Trophoblast cell (in vitro differentiated cells and primary cell): ENCODE measurements at regions not wholly inside any gene's neighbourhood (a gene's known extent, or its start where the extent isn't known, plus 50 kb on each side); places are given as distances from the start of the nearest gene placed in this dataset.

Source experiments
- DNase-seq, 2 donors: peaks; one replicate each; pipeline ENCODE4 v3.0.0-alpha.2; 2016
- H2AFZ ChIP-seq: 2 replicates; pipeline ENCODE4 v1.6.1; 2013; ENCODE audit warnings: low read length, moderate library complexity, mild to moderate bottlenecking; ENCODE audit not compliant: insufficient read depth, poor library complexity
- H2AK5ac ChIP-seq: 2 replicates; pipeline ENCODE4 v1.6.1; 2013; ENCODE audit warnings: mild to moderate bottlenecking, low read length
- H2BK120ac ChIP-seq: 2 replicates; pipeline ENCODE4 v1.6.1; 2013; ENCODE audit warnings: low read length, mild to moderate bottlenecking, moderate library complexity; ENCODE audit not compliant: insufficient read depth, poor library complexity
- H2BK12ac ChIP-seq: 2 replicates; pipeline ENCODE4 v1.6.1; 2013; ENCODE audit warnings: mild to moderate bottlenecking, low read length, moderate library complexity
- H2BK5ac ChIP-seq: 2 replicates; pipeline ENCODE4 v1.6.1; 2013; ENCODE audit warnings: low read length, low read depth, moderate library complexity, mild to moderate bottlenecking; ENCODE audit not compliant: poor library complexity
- H3K14ac ChIP-seq: 2 replicates; pipeline ENCODE4 v1.6.1; 2013; ENCODE audit warnings: mild to moderate bottlenecking, low read length
- H3K18ac ChIP-seq: 2 replicates; pipeline ENCODE4 v1.6.1; 2013; ENCODE audit warnings: mild to moderate bottlenecking, low read length
- H3K23ac ChIP-seq: 2 replicates; pipeline ENCODE4 v1.6.1; 2013; ENCODE audit warnings: low read length
- H3K27ac ChIP-seq: 2 replicates; pipeline ENCODE4 v1.5.1; 2013; ENCODE audit warnings: low read depth, mild to moderate bottlenecking, inconsistent platforms, low read length, moderate library complexity
- H3K27me3 ChIP-seq: 2 replicates; pipeline ENCODE4 v1.6.1; 2013; ENCODE audit warnings: inconsistent platforms, mild to moderate bottlenecking, low read length, moderate library complexity; ENCODE audit not compliant: insufficient read depth
- H3K36me3 ChIP-seq, 2 experiments: 1 replicate in 1 of 2; 2 replicates in 1 of 2; pipeline ENCODE4 v1.6.1; 2013; ENCODE audit warnings: low read length in 2 of 2, mild to moderate bottlenecking in 2 of 2, moderate library complexity in 1 of 2; ENCODE audit not compliant: insufficient read depth in 2 of 2, control insufficient read depth in 1 of 2
- H3K4ac ChIP-seq: 2 replicates; pipeline ENCODE4 v1.6.1; 2013; ENCODE audit warnings: low read depth, mild to moderate bottlenecking, low read length, moderate library complexity
- H3K4me1 ChIP-seq, 2 experiments: 1 replicate in 1 of 2; 2 replicates in 1 of 2; pipeline ENCODE4 v1.6.1; 2013; ENCODE audit warnings: low read length in 2 of 2, mild to moderate bottlenecking in 2 of 2, moderate library complexity in 1 of 2; ENCODE audit not compliant: insufficient read depth in 2 of 2, control insufficient read depth in 1 of 2
- H3K4me2 ChIP-seq: 2 replicates; pipeline ENCODE4 v1.6.1; 2013; ENCODE audit warnings: inconsistent platforms, mild to moderate bottlenecking, low read length, moderate library complexity
- H3K4me3 ChIP-seq: 2 replicates; pipeline ENCODE4 v1.5.1; 2013; ENCODE audit warnings: mild to moderate bottlenecking, low read depth, low read length, inconsistent platforms
- H3K79me1 ChIP-seq: one replicate; pipeline ENCODE4 v1.6.1; 2013; ENCODE audit warnings: low read length
- H3K79me2 ChIP-seq: 2 replicates; pipeline ENCODE4 v1.6.1; 2013; ENCODE audit warnings: low read length, mild to moderate bottlenecking; ENCODE audit not compliant: control insufficient read depth, insufficient read depth, poor library complexity
- H3K9ac ChIP-seq: 2 replicates; pipeline ENCODE4 v1.6.1; 2013; ENCODE audit warnings: mild to moderate bottlenecking, low read length
- H3K9me3 ChIP-seq: 2 replicates; pipeline ENCODE4 v1.6.1; 2013; ENCODE audit warnings: low read depth, mild to moderate bottlenecking, control low read depth, inconsistent platforms, low read length; ENCODE audit not compliant: insufficient read depth
- H4K12ac ChIP-seq: 2 replicates; pipeline ENCODE4 v1.6.1; 2013; ENCODE audit warnings: low read depth, mild to moderate bottlenecking, low read length, moderate library complexity
- H4K8ac ChIP-seq: 2 replicates; pipeline ENCODE4 v1.6.1; 2013; ENCODE audit warnings: low read depth, mild to moderate bottlenecking, low read length, moderate library complexity
- H4K91ac ChIP-seq: one replicate; pipeline ENCODE4 v1.6.1; 2013; ENCODE audit warnings: low read depth, mild to moderate bottlenecking, low read length, moderate library complexity
- WGBS: extraction: QIAGEN DNeasy Blood & Tissue Kit; methylation state at CpG from one replicate; pipeline ENCODE4 v1.1.7; 2013; ENCODE audit warnings: missing lambda C conversion rate; ENCODE audit not compliant: insufficient read length, insufficient coverage; ENCODE audit errors: extremely low coverage; 5-methylcytosine and 5-hydroxymethylcytosine counted together

GRCh38 chr12:3357950-3358525, 133.0 kb upstream of the PRMT8 start:
- no peak overlapping the region for H2BK12ac ChIP-seq
- H3K4me3 ChIP-seq = no peak overlapping the region
- no CpG with 5 or more reads among the region's 8 CpGs for WGBS

DNA sequence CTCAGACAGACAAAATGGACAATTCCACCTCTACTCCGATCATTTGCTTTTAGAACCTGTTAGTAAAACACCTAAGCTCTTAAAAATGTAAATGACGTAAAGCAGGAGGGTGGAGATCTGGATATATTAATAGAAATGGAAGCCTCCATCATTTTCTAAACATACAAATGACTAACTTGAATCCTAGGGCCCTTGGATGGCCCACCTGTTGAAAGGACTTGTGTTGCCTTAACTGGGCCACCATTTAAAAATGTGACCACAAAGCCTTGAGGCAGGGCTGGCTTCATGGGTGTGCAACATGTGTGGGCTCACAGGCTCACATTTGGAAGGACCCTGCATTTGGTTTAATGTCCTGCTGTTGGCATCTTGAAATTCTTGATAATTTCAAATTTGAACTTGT, 131.5 kb upstream of the PRMT8 start:
- whole genome bisulfite sequencing = no CpG with 5 or more reads among the region's 2 CpGs
- Histone ChIP-seq H3K4me2 (no peak overlapping the region), H3K79me2 (no peaks in the 10 kb centered on the region), H3K18ac (no peak overlapping the region), H3K4me1 (no peaks in the 10 kb centered on the region), H3K27me3 (no peaks in the 10 kb centered on the region), H4K91ac (no peak overlapping the region), H3K27ac (no peak overlapping the region), H3K4ac (no peak overlapping the region), H3K4me3 (no peak overlapping the region), H4K12ac (no peak overlapping the region), H3K36me3 (no peaks in the 10 kb centered on the region), H3K14ac (no peak overlapping the region), H2BK5ac (no peak overlapping the region), H2BK12ac (no peak overlapping the region), H3K23ac (no peak overlapping the region), H2AK5ac (no peak overlapping the region), H2AFZ (no peak overlapping the region), H3K9me3 (peaks cover 3% of the 10 kb centered on the region), H2BK120ac (no peak overlapping the region), H3K9ac (no peak overlapping the region), H4K8ac (no peak overlapping the region), H3K79me1 (no peaks in the 10 kb centered on the region)
- DNase-seq = no peak

More at GRCh38 chr12:3357950-3358525, 133.0 kb upstream of the PRMT8 start:
- H3K27me3 ChIP-seq = no peaks in the 10 kb centered on the region
- no peak overlapping the region for H3K4me2 ChIP-seq
- H3K79me2 ChIP-seq = no peaks in the 10 kb centered on the region
- no peak overlapping the region for H2AFZ ChIP-seq
- no peak overlapping the region for H3K23ac ChIP-seq
- no peak overlapping the region for H4K8ac ChIP-seq
- H3K27ac ChIP-seq = no peak overlapping the region
- H4K91ac ChIP-seq = no peak overlapping the region
- no peak for DNase-seq
- H3K4me1 ChIP-seq = no peaks in the 10 kb centered on the region
- no peak overlapping the region for H4K12ac ChIP-seq
- H3K9me3 ChIP-seq = no peaks in the 10 kb centered on the region
- H3K79me1 ChIP-seq = no peaks in the 10 kb centered on the region
- no peak overlapping the region for H2AK5ac ChIP-seq
- H2BK120ac ChIP-seq = no peak overlapping the region
- no peak overlapping the region for H2BK5ac ChIP-seq
- H3K14ac ChIP-seq = no peak overlapping the region
- H3K9ac ChIP-seq = no peak overlapping the region
- no peaks in the 10 kb centered on the region for H3K36me3 ChIP-seq
- no peak overlapping the region for H3K18ac ChIP-seq
- H3K4ac ChIP-seq = no peak overlapping the region

GRCh38 chr12:3361146-3361545, 129.9 kb upstream of the PRMT8 start:
- H3K79me2 ChIP-seq = no peaks in the 10 kb centered on the region
- H3K4ac ChIP-seq = no peak overlapping the region
- H3K79me1 ChIP-seq = no peaks in the 10 kb centered on the region
- H2BK120ac ChIP-seq = no peak overlapping the region
- H2BK5ac ChIP-seq = no peak overlapping the region
- H2AK5ac ChIP-seq = no peak overlapping the region
- H3K18ac ChIP-seq = no peak overlapping the region
- H4K91ac ChIP-seq = no peak overlapping the region
- no peak overlapping the region for H3K9ac ChIP-seq
- peaks cover 10% of the 10 kb centered on the region for H3K27me3 ChIP-seq
- WGBS = no CpG with 5 or more reads among the region's 6 CpGs
- H3K4me3 ChIP-seq = no peak overlapping the region
- no peak overlapping the region for H2AFZ ChIP-seq
- H3K14ac ChIP-seq = no peak overlapping the region
- H3K36me3 ChIP-seq = no peaks in the 10 kb centered on the region
- no peaks in the 10 kb centered on the region for H3K4me1 ChIP-seq
- H3K23ac ChIP-seq = no peak overlapping the region
- no peak for DNase-seq
- H3K4me2 ChIP-seq = no peak overlapping the region
- H3K27ac ChIP-seq = no peak overlapping the region
- no peak overlapping the region for H2BK12ac ChIP-seq
- H3K9me3 ChIP-seq = peaks cover 7% of the 10 kb centered on the region
- no peak overlapping the region for H4K8ac ChIP-seq
- H4K12ac ChIP-seq = no peak overlapping the region

DNA sequence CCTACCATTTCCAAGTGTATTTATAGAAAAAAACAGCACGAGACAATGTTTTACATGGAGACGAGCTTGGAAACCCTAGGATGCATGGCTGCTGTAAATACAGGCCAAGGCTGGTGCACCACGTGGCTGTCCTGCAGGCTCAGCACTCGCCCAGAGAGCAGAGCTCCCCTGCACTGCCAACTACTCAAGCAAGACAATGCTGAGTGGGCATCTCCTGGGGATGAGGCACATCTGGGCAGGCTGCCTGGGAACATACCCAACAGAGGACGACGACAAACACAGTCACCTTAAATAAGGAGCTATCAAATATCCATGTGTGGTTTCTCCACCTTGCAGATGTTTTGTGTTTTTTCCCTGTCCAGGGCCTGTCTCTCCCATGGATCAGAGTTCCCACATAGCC, 128.3 kb upstream of the PRMT8 start:
- Histone ChIP-seq H3K18ac (no peak overlapping the region), H3K79me1 (no peaks in the 10 kb centered on the region), H3K4ac (no peak overlapping the region), H3K27ac (no peak overlapping the region), H3K4me1 (no peaks in the 10 kb centered on the region), H3K9me3 (peaks cover 7% of the 10 kb centered on the region), H2BK5ac (no peak overlapping the region), H3K4me2 (no peak overlapping the region), H2AFZ (no peak overlapping the region), H3K9ac (no peak overlapping the region), H3K14ac (no peak overlapping the region), H4K8ac (no peak overlapping the region), H2BK120ac (no peak overlapping the region), H3K23ac (no peak overlapping the region), H2BK12ac (no peak overlapping the region), H3K36me3 (no peaks in the 10 kb centered on the region), H3K27me3 (peaks cover 23% of the 10 kb centered on the region), H4K12ac (no peak overlapping the region), H4K91ac (no peak overlapping the region), H2AK5ac (no peak overlapping the region), H3K4me3 (no peak overlapping the region), H3K79me2 (no peaks in the 10 kb centered on the region)
- no peak for DNase-seq
- no CpG with 5 or more reads among the region's 6 CpGs for WGBS
